Mesenchymal stem cell (in vitro differentiated cells and primary cell): ENCODE measurements at regions not wholly inside any gene's neighbourhood (a gene's known extent, or its start where the extent isn't known, plus 50 kb on each side); places are given as distances from the start of the nearest gene placed in this dataset.

Source experiments
- DNase-seq: peaks from one replicate; pipeline ENCODE4 v3.0.0-alpha.2; 2013
- H2AFZ ChIP-seq: one replicate; pipeline ENCODE4 v1.6.1; 2013; ENCODE audit warnings: low read depth, mild to moderate bottlenecking, control low read depth, inconsistent platforms, low read length, moderate library complexity
- H2AK5ac ChIP-seq: 2 replicates; pipeline ENCODE4 v1.6.1; 2013; ENCODE audit warnings: low read length, moderate library complexity, mild to moderate bottlenecking, inconsistent platforms; ENCODE audit not compliant: severe bottlenecking
- H2BK120ac ChIP-seq: one replicate; pipeline ENCODE4 v1.6.1; 2013; ENCODE audit warnings: low read depth, mild to moderate bottlenecking, inconsistent platforms, low read length, moderate library complexity
- H2BK12ac ChIP-seq, 2 experiments: one replicate each; pipeline ENCODE4 v1.6.1; 2013; ENCODE audit warnings: inconsistent platforms in 2 of 2, low read length in 2 of 2, mild to moderate bottlenecking in 2 of 2, moderate library complexity in 2 of 2, control low read depth in 1 of 2
- H2BK15ac ChIP-seq: one replicate; pipeline ENCODE4 v1.6.1; 2013; ENCODE audit warnings: mild to moderate bottlenecking, low read depth, inconsistent platforms; ENCODE audit not compliant: poor library complexity, severe bottlenecking
- H2BK5ac ChIP-seq: 2 replicates; pipeline ENCODE4 v1.6.1; 2013; ENCODE audit warnings: low read depth, mild to moderate bottlenecking, low read length, control low read depth, inconsistent platforms; ENCODE audit not compliant: poor library complexity, severe bottlenecking
- H3K14ac ChIP-seq, 2 experiments: one replicate each; pipeline ENCODE4 v1.6.1; 2013; ENCODE audit warnings: inconsistent platforms in 2 of 2, low read length in 2 of 2, control low read depth in 1 of 2, mild to moderate bottlenecking in 1 of 2, moderate library complexity in 1 of 2
- H3K18ac ChIP-seq, 2 experiments: one replicate each; pipeline ENCODE4 v1.6.1; 2013; ENCODE audit warnings: inconsistent platforms in 2 of 2, low read length in 2 of 2, control low read depth in 1 of 2, low read depth in 1 of 2, mild to moderate bottlenecking in 1 of 2
- H3K23ac ChIP-seq, 2 experiments: one replicate each; pipeline ENCODE4 v1.6.1; 2013; ENCODE audit warnings: inconsistent platforms in 2 of 2, low read length in 2 of 2, mild to moderate bottlenecking in 2 of 2, moderate library complexity in 2 of 2, control low read depth in 1 of 2
- H3K27ac ChIP-seq: 2 replicates; pipeline ENCODE4 v1.5.1; 2013; ENCODE audit warnings: mild to moderate bottlenecking, moderate library complexity, low read length, control low read depth, inconsistent platforms; ENCODE audit not compliant: poor library complexity, severe bottlenecking
- H3K27me3 ChIP-seq, 2 experiments: 2 replicates each; pipeline versions ENCODE4 v1.6.1 to v1.7.0; 2013; ENCODE audit warnings: low read length in 2 of 2, mild to moderate bottlenecking in 2 of 2, moderate library complexity in 2 of 2, control low read depth in 1 of 2, inconsistent platforms in 1 of 2; ENCODE audit not compliant: control insufficient read depth in 1 of 2, insufficient read depth in 1 of 2
- H3K36me3 ChIP-seq, 2 experiments: 2 replicates each; pipeline versions ENCODE4 v1.6.1 to v1.7.0; 2013; ENCODE audit warnings: low read length in 2 of 2, control low read depth in 1 of 2, inconsistent platforms in 1 of 2, low read depth in 1 of 2, mild to moderate bottlenecking in 1 of 2; ENCODE audit not compliant: insufficient read depth in 2 of 2, control insufficient read depth in 1 of 2
- H3K4ac ChIP-seq, 2 experiments: one replicate each; pipeline ENCODE4 v1.6.1; 2013; ENCODE audit warnings: inconsistent platforms in 2 of 2, low read length in 2 of 2, mild to moderate bottlenecking in 2 of 2, moderate library complexity in 2 of 2, control low read depth in 1 of 2, low read depth in 1 of 2
- H3K4me1 ChIP-seq: 2 replicates; pipeline ENCODE4 v1.6.1; 2013; ENCODE audit warnings: low read depth, low read length, control low read depth; ENCODE audit not compliant: control insufficient read depth, insufficient read depth
- H3K4me2 ChIP-seq: 2 replicates; pipeline ENCODE4 v1.6.1; 2013; ENCODE audit warnings: low read length, mild to moderate bottlenecking, inconsistent platforms; ENCODE audit not compliant: poor library complexity, severe bottlenecking
- H3K4me3 ChIP-seq, 2 experiments: 2 replicates each; pipeline versions ENCODE4 v1.5.1 to v1.7.0; 2013; ENCODE audit warnings: low read length in 2 of 2, mild to moderate bottlenecking in 2 of 2, control low read depth in 1 of 2, low read depth in 1 of 2; ENCODE audit not compliant: insufficient read depth in 1 of 2
- H3K79me1 ChIP-seq: replicated peaks from 2 replicates; pipeline ENCODE4 v1.6.1; 2013; ENCODE audit warnings: mild to moderate bottlenecking, control low read depth, low read length, inconsistent platforms; ENCODE audit not compliant: poor library complexity, severe bottlenecking
- H3K9ac ChIP-seq: 2 replicates; pipeline ENCODE4 v1.7.0; 2013; ENCODE audit warnings: mild to moderate bottlenecking, low read length, moderate library complexity
- H3K9me3 ChIP-seq: 2 replicates; pipeline ENCODE4 v1.7.0; 2013; ENCODE audit warnings: mild to moderate bottlenecking, low read length; ENCODE audit not compliant: control insufficient read depth
- H4K8ac ChIP-seq: one replicate; pipeline ENCODE4 v1.6.1; 2013; ENCODE audit warnings: inconsistent platforms, mild to moderate bottlenecking, low read length, moderate library complexity
- H4K91ac ChIP-seq: one replicate; pipeline ENCODE4 v1.6.1; 2013; ENCODE audit warnings: mild to moderate bottlenecking, low read length, inconsistent platforms
- WGBS: methylation state at CpG from one replicate; pipeline ENCODE4 v1.1.7; 2013; ENCODE audit warnings: mixed read lengths; 5-methylcytosine and 5-hydroxymethylcytosine counted together

- no peaks in the 10 kb centered on the region for H3K36me3 ChIP-seq
- no peak overlapping the region for H2AK5ac ChIP-seq
- H2BK12ac ChIP-seq, result no peak overlapping the region
- H2BK15ac ChIP-seq, result no peak overlapping the region
- H3K9ac ChIP-seq, result no peak overlapping the region
- H2BK5ac ChIP-seq, result no peak overlapping the region
- H3K27ac ChIP-seq, result no peak overlapping the region
- H3K27me3 ChIP-seq, result no peaks in the 10 kb centered on the region
- no peak overlapping the region for H4K91ac ChIP-seq
- H3K9me3 ChIP-seq, result no peaks in the 10 kb centered on the region
- no peak overlapping the region for H2AFZ ChIP-seq
- H3K79me1 ChIP-seq, result no peaks in the 10 kb centered on the region
- H2BK120ac ChIP-seq, result no peak overlapping the region
- no peak overlapping the region for H3K18ac ChIP-seq
- no peak overlapping the region for H3K4me2 ChIP-seq
- no peak overlapping the region for H3K4me3 ChIP-seq
- no peak for DNase-seq
- no peak overlapping the region for H3K14ac ChIP-seq
- H3K4ac ChIP-seq, result no peak overlapping the region
- no peaks in the 10 kb centered on the region for H3K4me1 ChIP-seq
- H4K8ac ChIP-seq, result no peak overlapping the region
- WGBS, result 46% methylated on average over 1 of the region's 2 CpGs
- no peak overlapping the region for H3K23ac ChIP-seq
These were observed 343.4 kb downstream of the LRRIQ3 start for GRCh38 chr1:73854527-73854926.

- no peak overlapping the region for H4K8ac ChIP-seq
- H3K4ac ChIP-seq, result no peak overlapping the region
These were observed 355.5 kb downstream of the LRRIQ3 start for GRCh38 chr1:73842436-73842835.

GRCh38 chr1:73839922-73840321 is 358.1 kb downstream of the LRRIQ3 start:
- no peak overlapping the region for H3K9ac ChIP-seq
- H3K4me2 ChIP-seq, result no peak overlapping the region
- H2AK5ac ChIP-seq, result no peak overlapping the region
- H3K4ac ChIP-seq, result no peak overlapping the region
- H2BK120ac ChIP-seq, result no peak overlapping the region
- H3K27me3 ChIP-seq, result no peaks in the 10 kb centered on the region
- no peaks in the 10 kb centered on the region for H3K79me1 ChIP-seq
- H2BK12ac ChIP-seq, result no peak overlapping the region
- DNase-seq, result no peak
- no peak overlapping the region for H3K4me3 ChIP-seq
- H3K4me1 ChIP-seq, result no peaks in the 10 kb centered on the region
- no peak overlapping the region for H4K91ac ChIP-seq
- H3K23ac ChIP-seq, result no peak overlapping the region
- no peak overlapping the region for H3K18ac ChIP-seq
- H2BK15ac ChIP-seq, result no peak overlapping the region
- H3K9me3 ChIP-seq, result no peaks in the 10 kb centered on the region
- no peak overlapping the region for H2BK5ac ChIP-seq
- no peak overlapping the region for H3K14ac ChIP-seq
- no peak overlapping the region for H3K27ac ChIP-seq
- H3K36me3 ChIP-seq, result no peaks in the 10 kb centered on the region
- WGBS, result no CpG with 5 or more reads among the region's 4 CpGs
- no peak overlapping the region for H2AFZ ChIP-seq
- no peak overlapping the region for H4K8ac ChIP-seq

More at GRCh38 chr1:73842436-73842835, 355.5 kb downstream of the LRRIQ3 start:
- H3K4me2 ChIP-seq, result no peak overlapping the region
- H3K27me3 ChIP-seq, result no peaks in the 10 kb centered on the region
- no peaks in the 10 kb centered on the region for H3K36me3 ChIP-seq
- H2BK15ac ChIP-seq, result no peak overlapping the region
- no peak overlapping the region for H3K4me3 ChIP-seq
- no peak overlapping the region for H3K23ac ChIP-seq
- H2BK12ac ChIP-seq, result no peak overlapping the region
- no peak overlapping the region for H2AFZ ChIP-seq
- no peak overlapping the region for H2BK120ac ChIP-seq
- DNase-seq, result no peak
- H4K91ac ChIP-seq, result no peak overlapping the region
- no peak overlapping the region for H3K18ac ChIP-seq
- H3K4me1 ChIP-seq, result no peaks in the 10 kb centered on the region
- H3K14ac ChIP-seq, result no peak overlapping the region
- no peak overlapping the region for H2BK5ac ChIP-seq
- H3K9ac ChIP-seq, result no peak overlapping the region
- H3K79me1 ChIP-seq, result no peaks in the 10 kb centered on the region
- no peaks in the 10 kb centered on the region for H3K9me3 ChIP-seq
- H3K27ac ChIP-seq, result no peak overlapping the region
- no peak overlapping the region for H2AK5ac ChIP-seq

- H4K91ac ChIP-seq, result no peak overlapping the region
- no peak overlapping the region for H2AK5ac ChIP-seq
- no peak overlapping the region for H3K4ac ChIP-seq
- H3K18ac ChIP-seq, result no peak overlapping the region
- no peaks in the 10 kb centered on the region for H3K27me3 ChIP-seq
- 83% methylated on average over 5 of the region's 5 CpGs for WGBS
- H3K36me3 ChIP-seq, result no peaks in the 10 kb centered on the region
- H3K14ac ChIP-seq, result no peak overlapping the region
- no peak overlapping the region for H2BK5ac ChIP-seq
- no peak overlapping the region for H2BK12ac ChIP-seq
- no peak overlapping the region for H3K9ac ChIP-seq
- H3K4me3 ChIP-seq, result no peak overlapping the region
- H4K8ac ChIP-seq, result no peak overlapping the region
- H2BK120ac ChIP-seq, result no peak overlapping the region
- no peak overlapping the region for H3K4me2 ChIP-seq
- no peaks in the 10 kb centered on the region for H3K9me3 ChIP-seq
- H3K79me1 ChIP-seq, result no peaks in the 10 kb centered on the region
- H2BK15ac ChIP-seq, result no peak overlapping the region
- DNase-seq, result no peak
- H3K27ac ChIP-seq, result no peak overlapping the region
- no peaks in the 10 kb centered on the region for H3K4me1 ChIP-seq
- H3K23ac ChIP-seq, result no peak overlapping the region
- H2AFZ ChIP-seq, result no peak overlapping the region
These were observed 365.4 kb downstream of the LRRIQ3 start for GRCh38 chr1:73832276-73833181.
